ENCODE measurements at regions not wholly inside any gene's neighbourhood (a gene's known extent, or its start where the extent isn't known, plus 50 kb on each side); places are given as distances from the start of the nearest gene placed in this dataset.

- WGBS, result 85% methylated on average over 2 of the region's 2 CpGs
- no peak overlapping the region for H3K4me3 ChIP-seq
- peaks cover 4% of the 10 kb centered on the region for H3K9me3 ChIP-seq
- no peak for TF ChIP-seq CTCF (IDR thresholded peaks at IDR 0.05)
- no peak for TF ChIP-seq EP300 (IDR thresholded peaks at IDR 0.05)
- no peak for TF ChIP-seq POLR2A (IDR thresholded peaks at IDR 0.05)
- TF ChIP-seq POLR2AphosphoS5 (IDR thresholded peaks at IDR 0.05), result no peak
- no peaks in the 10 kb centered on the region for H3K36me3 ChIP-seq
- H3K27ac ChIP-seq, result no peak overlapping the region
- no peaks in the 10 kb centered on the region for H3K4me1 ChIP-seq
- DNase-seq (ENCODE audit: low spot score in 2 of 2), result no peak
- H3K27me3 ChIP-seq, result no peaks in the 10 kb centered on the region
Measured at GRCh38 chr13:55991666-55992065, 1149.1 kb upstream of the PRR20A start.

GRCh38 chr13:55992145-55992544, 1148.6 kb upstream of the PRR20A start:
- DNase-seq (ENCODE audit: low spot score in 2 of 2), result no peak
- Histone ChIP-seq H3K36me3 (no peaks in the 10 kb centered on the region), H3K27me3 (no peaks in the 10 kb centered on the region), H3K4me1 (no peaks in the 10 kb centered on the region), H3K9me3 (peaks cover 4% of the 10 kb centered on the region), H3K27ac (no peak overlapping the region), H3K4me3 (no peak overlapping the region)
- TF ChIP-seq EP300 (IDR thresholded peaks at IDR 0.05) (no peak), CTCF (IDR thresholded peaks at IDR 0.05) (no peak), POLR2AphosphoS5 (IDR thresholded peaks at IDR 0.05) (no peak), POLR2A (IDR thresholded peaks at IDR 0.05) (no peak)
- 29% methylated on average over 1 of the region's 1 CpG for WGBS

DNA sequence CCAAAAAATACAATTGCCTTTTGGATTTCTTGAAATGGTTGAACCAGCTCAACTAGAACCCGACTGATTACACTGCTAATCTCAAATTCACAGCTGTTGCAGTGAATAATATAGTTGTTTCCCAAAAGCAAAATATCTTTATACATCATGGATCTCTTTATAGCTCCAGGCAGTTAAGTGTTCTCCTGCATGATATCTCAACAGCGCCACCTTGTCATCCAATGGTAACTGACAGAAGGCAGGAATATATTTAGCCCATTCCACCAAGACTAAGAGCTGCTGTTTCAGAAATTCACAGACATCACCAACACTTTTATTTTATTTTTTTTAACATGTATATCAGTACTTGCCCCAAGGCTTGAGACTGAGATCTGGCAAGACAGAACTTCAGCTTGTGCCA, 1141.0 kb upstream of the PRR20A start:
- Histone ChIP-seq H3K9me3 (peaks cover 6% of the 10 kb centered on the region), H3K36me3 (no peaks in the 10 kb centered on the region), H3K4me3 (no peak overlapping the region), H3K4me1 (no peaks in the 10 kb centered on the region), H3K27ac (no peak overlapping the region), H3K27me3 (no peaks in the 10 kb centered on the region)
- 75% methylated on average over 2 of the region's 2 CpGs for WGBS
- DNase-seq (ENCODE audit: low spot score in 2 of 2), result no peak
- no peak for TF ChIP-seq POLR2AphosphoS5 (IDR thresholded peaks at IDR 0.05)
- no peak for TF ChIP-seq EP300 (IDR thresholded peaks at IDR 0.05)

DNA sequence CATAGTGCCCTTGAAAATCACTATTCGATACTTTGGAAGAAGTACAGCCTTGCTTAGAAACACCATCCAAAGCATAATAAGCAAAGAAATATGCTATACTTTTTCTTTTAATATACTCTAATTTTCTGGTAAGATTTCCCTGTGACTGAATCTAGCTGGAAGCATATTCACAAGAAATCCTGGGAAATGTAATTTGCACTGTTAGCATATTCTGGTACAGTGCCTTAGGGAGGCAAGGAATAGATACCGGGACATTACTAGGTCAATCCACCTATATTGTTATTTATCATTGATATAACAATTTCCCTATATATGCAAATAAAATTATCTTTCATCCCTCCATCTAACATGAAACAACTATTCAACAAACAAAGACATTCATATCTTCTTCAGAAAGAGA, 1131.3 kb upstream of the PRR20A start:
- TF ChIP-seq CTCF (IDR thresholded peaks at IDR 0.05) (no peak), EP300 (IDR thresholded peaks at IDR 0.05) (no peak), POLR2AphosphoS5 (IDR thresholded peaks at IDR 0.05) (no peak), POLR2A (IDR thresholded peaks at IDR 0.05) (no peak)
- 91% methylated on average over 2 of the region's 2 CpGs for WGBS

DNA sequence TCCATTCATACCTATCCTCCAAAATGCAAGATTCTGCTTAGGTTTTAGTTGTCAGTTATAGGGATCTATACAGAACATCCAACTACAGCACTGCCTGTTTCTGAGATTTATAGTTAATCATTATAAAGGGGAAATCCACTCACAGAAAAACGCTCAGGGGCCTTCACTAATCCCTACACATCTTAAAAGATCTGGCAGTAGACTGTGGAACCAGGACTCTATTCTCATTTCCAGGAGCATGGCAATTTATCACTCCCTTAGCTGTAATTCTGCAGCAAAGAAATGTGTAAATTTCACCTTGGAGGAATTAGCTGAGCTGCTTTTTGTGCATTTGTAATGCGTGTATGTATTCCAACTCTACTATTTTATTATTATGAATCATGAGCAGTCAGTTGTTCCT, 1128.1 kb upstream of the PRR20A start:
- Histone ChIP-seq H3K4me1 (no peaks in the 10 kb centered on the region), H3K9me3 (no peaks in the 10 kb centered on the region), H3K27ac (no peak overlapping the region), H3K27me3 (no peaks in the 10 kb centered on the region), H3K4me3 (no peak overlapping the region), H3K36me3 (no peaks in the 10 kb centered on the region)
- no peak for DNase-seq (ENCODE audit: low spot score in 2 of 2)
- 46% methylated on average over 2 of the region's 2 CpGs for WGBS
- TF ChIP-seq POLR2AphosphoS5 (IDR thresholded peaks at IDR 0.05), result no peak
- no peak for TF ChIP-seq EP300 (IDR thresholded peaks at IDR 0.05)
- no peak for TF ChIP-seq POLR2A (IDR thresholded peaks at IDR 0.05)
- TF ChIP-seq CTCF (IDR thresholded peaks at IDR 0.05), result no peak

More for the DNA sequence above, 1131.3 kb upstream of the PRR20A start:
- Histone ChIP-seq H3K36me3 (no peaks in the 10 kb centered on the region), H3K27me3 (no peaks in the 10 kb centered on the region), H3K4me1 (no peaks in the 10 kb centered on the region), H3K4me3 (no peak overlapping the region), H3K9me3 (no peaks in the 10 kb centered on the region), H3K27ac (no peak overlapping the region)
- DNase-seq (ENCODE audit: low spot score in 2 of 2), result no peak

DNA sequence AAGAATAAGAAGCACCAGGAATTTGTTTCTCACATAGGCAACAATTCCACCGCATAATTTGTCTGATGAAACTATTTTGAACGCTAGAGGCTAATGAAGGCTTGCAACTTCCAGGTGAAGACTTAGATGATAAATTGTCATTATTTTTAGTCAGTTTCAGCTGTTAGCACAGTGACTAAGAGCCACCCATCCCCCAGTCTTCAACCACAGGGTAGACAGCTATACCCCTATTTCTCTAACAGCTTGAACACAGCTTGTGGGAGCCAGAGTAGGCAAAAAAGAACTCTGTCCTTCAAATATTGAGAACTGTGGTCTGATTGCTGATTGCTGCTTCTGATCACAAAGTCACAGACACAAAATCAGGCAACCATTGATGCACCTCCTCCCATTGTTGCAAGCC, 1124.8 kb upstream of the PRR20A start:
- Histone ChIP-seq H3K4me1 (no peaks in the 10 kb centered on the region), H3K36me3 (no peaks in the 10 kb centered on the region), H3K4me3 (no peak overlapping the region), H3K27me3 (no peaks in the 10 kb centered on the region), H3K27ac (no peak overlapping the region), H3K9me3 (peaks cover 6% of the 10 kb centered on the region)
- no peak for DNase-seq (ENCODE audit: low spot score in 2 of 2)
- TF ChIP-seq POLR2A (IDR thresholded peaks at IDR 0.05), result no peak
- no peak for TF ChIP-seq EP300 (IDR thresholded peaks at IDR 0.05)
- TF ChIP-seq POLR2AphosphoS5 (IDR thresholded peaks at IDR 0.05), result no peak
- TF ChIP-seq CTCF (IDR thresholded peaks at IDR 0.05), result no peak
- WGBS, result 45% methylated on average over 2 of the region's 2 CpGs

All from suprapubic skin (tissue), 4 donors.